ENCODE measurements at regions not wholly inside any gene's neighbourhood (a gene's known extent, or its start where the extent isn't known, plus 50 kb on each side); places are given as distances from the start of the nearest gene placed in this dataset.

DNA sequence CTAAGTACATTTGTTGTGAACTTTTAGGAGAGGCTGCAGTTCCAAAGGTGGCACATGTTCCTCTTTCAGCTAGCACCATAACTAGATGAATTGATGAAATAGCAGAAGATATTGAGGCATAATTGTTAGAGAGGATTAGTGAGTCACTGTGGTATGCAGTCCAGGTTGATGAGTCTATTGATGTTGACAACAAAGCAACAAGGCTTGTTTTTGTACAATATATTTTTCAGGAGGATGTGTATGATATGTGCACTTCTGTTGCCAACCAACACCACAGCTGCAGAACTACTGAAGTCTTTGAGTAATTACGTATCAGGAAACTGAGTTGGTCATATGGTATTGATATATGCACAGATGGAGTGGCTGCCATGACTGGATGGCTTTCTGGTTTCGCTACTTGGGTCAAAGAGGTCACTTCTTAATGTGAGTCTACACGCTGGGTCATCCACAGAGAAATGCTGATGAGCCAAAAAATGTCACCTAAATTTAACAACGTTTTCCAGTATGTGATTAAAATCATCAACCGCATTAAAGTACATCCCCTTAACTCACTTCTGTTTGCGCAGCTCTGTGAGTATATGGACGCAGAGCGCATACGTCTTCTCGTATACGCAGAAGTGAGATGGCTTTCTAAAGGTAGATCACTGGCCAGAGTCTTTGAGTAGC, 261.3 kb upstream of the ANO5 start:
- TF ChIP-seq, protein P1, sequence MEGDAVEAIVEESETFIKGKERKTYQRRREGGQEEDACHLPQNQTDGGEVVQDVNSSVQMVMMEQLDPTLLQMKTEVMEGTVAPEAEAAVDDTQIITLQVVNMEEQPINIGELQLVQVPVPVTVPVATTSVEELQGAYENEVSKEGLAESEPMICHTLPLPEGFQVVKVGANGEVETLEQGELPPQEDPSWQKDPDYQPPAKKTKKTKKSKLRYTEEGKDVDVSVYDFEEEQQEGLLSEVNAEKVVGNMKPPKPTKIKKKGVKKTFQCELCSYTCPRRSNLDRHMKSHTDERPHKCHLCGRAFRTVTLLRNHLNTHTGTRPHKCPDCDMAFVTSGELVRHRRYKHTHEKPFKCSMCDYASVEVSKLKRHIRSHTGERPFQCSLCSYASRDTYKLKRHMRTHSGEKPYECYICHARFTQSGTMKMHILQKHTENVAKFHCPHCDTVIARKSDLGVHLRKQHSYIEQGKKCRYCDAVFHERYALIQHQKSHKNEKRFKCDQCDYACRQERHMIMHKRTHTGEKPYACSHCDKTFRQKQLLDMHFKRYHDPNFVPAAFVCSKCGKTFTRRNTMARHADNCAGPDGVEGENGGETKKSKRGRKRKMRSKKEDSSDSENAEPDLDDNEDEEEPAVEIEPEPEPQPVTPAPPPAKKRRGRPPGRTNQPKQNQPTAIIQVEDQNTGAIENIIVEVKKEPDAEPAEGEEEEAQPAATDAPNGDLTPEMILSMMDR (IDR thresholded peaks at IDR 0.05; ENCODE audit: low read depth, low read length): no peak

DNA sequence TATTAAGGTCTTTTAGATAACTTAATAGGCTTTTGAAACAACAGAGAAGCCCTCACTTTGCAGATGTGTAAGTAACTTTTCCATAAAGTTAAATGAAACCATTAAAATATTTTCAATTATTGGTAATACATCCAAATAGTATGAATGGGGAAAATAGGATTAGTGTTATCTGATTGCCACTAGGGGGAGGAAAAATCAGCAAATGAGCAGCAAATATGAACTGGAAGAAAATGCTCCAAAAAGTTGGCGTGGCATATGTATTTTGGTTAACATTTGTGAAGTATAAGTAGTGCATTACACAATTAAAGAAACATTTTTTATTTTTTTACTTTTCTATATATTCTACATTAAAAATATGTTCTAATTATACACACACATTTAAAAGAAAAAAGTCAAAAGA, 259.8 kb upstream of the ANO5 start:
- TF ChIP-seq, protein P1 (IDR thresholded peaks at IDR 0.05; ENCODE audit: low read depth, low read length): no peak; the same call in none of the 2 replicates
- DNase-seq (ENCODE audit: extremely low read depth, low read depth): no peak

More for the DNA sequence above, 261.3 kb upstream of the ANO5 start:
- DNase-seq (ENCODE audit: extremely low read depth, low read depth): no peak

DNA sequence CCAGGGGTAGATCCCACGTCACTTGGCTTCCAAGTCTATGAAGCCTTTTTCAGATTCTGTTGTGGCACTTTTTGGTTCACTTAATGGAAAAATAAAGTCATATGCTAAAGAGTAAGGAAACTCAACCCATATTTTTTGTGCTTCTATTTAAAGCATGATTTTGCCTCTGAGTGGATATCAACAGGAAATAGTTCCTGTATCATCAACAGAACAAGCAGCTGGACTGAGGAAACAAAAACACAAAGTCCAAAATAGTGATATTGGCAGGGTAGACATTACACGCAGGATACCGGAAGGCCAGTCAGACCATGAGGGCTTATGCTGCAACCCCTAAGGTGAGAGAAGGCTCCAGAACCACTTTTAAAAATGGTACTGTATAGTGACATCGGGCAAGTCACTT, 248.3 kb upstream of the ANO5 start:
- no peak for DNase-seq (ENCODE audit: extremely low read depth, low read depth)
- TF ChIP-seq, protein P1 (IDR thresholded peaks at IDR 0.05; ENCODE audit: low read depth, low read length): no peak

DNA sequence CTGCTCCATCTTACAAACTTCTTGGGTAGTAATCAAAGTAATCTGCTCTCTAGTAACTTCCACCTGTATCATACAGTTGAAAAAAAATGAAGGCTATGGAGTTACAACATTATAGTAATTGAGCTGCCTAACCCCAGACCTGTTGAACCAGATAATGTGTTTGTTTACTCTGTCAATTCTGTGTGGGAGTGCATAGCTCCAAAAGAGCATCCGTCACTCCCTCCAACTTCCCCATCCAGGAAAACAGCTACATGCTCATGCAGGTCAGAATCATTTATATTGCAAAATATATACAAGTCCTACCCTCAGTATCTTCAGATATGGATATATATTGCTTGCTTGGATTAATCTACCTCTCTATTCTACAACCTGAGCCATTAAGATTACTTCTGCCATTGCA, 244.0 kb upstream of the ANO5 start:
- DNase-seq (ENCODE audit: extremely low read depth, low read depth): no peak
- TF ChIP-seq, protein P1 (IDR thresholded peaks at IDR 0.05; ENCODE audit: low read depth, low read length): no peak

DNA sequence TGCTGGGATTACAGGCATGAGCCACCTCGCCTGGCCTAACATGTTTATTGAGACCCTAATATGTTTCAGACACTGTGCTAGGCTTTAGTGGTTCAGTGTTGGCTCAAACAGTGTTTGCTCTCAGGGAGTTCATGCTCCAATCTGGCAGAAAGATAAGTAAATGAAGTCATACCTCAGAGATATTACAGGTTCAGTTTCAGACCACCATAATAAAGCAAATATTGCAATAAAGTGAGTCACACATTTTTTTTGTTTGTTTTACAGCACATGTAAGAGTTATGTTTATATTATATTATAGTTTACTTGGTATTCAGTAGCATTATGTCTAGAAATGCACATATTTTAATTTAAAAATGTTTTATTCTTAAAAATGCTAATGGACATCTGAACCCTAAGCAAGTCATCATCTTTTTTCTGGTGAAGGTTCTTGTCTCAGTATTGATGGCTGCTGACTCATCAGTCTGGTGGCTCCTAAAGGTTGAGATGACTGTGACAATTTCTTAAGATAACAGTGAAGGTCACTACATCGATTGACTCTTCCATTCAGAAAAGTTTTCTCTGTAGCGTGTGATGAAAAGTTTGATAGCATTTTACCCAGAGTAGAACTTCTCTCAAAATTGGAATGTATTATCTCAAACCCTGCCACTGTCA, 243.0 kb upstream of the ANO5 start:
- TF ChIP-seq, protein P1 (IDR thresholded peaks at IDR 0.05; ENCODE audit: low read depth, low read length): no peak
- no peak for DNase-seq (ENCODE audit: extremely low read depth, low read depth)

DNA sequence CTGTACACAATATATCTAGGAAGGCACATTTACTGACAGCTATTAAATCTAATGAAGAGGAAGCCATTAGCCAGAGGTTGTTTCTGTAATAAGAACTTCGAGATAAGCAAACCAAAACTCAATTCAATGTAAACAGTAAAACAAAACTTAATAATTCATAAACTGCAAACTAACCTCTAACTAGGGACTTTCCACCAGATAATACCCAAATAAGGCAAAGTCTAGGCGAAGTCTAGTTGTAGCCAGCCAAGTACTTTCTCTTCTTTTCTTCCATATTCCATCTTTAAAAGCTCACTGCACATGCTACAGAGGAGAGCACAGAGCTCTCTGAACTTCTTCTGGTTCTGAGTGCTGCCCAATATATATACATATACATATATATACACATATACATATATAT, 229.9 kb upstream of the ANO5 start:
- TF ChIP-seq, protein P1 (IDR thresholded peaks at IDR 0.05; ENCODE audit: low read depth, low read length): no peak
- DNase-seq (ENCODE audit: extremely low read depth, low read depth): no peak

DNA sequence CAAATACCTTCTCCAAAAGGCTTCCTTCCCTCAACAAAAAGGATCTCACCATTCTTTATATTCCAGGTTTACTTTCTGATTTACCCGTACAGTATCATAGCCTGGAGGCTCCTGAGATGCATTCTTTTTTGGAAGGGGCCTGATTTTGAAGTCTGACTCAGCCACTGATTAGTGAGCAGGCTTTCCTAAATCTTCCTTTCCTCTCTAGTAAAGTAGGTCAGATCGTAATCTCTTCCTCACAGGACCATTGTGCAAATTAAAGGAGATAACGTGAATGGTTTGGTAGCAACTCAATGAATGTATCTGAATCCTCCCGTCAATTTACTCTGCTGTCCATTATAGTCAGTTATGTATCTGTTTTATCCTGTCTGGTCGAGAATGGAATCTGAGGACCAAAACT, 227.7 kb upstream of the ANO5 start:
- TF ChIP-seq, protein P1 (IDR thresholded peaks at IDR 0.05; ENCODE audit: low read depth, low read length): no peak
- DNase-seq (ENCODE audit: extremely low read depth, low read depth): no peak

Data from AG09319 (cell line).